ENCODE measurements at regions not wholly inside any gene's neighbourhood (a gene's known extent, or its start where the extent isn't known, plus 50 kb on each side); places are given as distances from the start of the nearest gene placed in this dataset.

DNA sequence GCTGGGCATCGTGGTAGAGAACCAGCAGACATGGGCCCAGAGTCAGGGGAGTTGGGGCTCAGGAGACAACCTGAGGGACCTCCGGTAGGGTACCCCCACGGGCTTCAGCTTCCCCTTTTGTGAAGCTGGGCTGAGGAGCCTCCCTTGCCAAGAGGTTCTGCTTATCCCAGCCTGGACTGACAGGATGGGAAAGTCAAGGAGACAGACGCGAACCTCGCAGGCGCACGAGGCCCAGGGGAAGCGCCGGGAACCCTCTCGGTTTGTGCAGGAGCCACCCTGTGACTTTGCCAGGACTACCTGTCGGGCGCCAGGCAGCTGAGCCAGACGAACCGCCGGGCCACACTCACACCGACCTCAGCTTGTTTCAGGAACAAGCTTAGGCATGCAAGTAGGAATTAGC, 566.1 kb downstream of the BRD1 start:
- TF ChIP-seq EZH2 (IDR thresholded peaks at IDR 0.05) (no peak), ZBTB33 (IDR thresholded peaks at IDR 0.05; ENCODE audit: extremely low read depth, insufficient replicate concordance, low read length) (no peak), JUND (IDR thresholded peaks at IDR 0.05) (no peak)
